Heart left ventricle (tissue), 16 donors: ENCODE measurements at regions not wholly inside any gene's neighbourhood (a gene's known extent, or its start where the extent isn't known, plus 50 kb on each side); places are given as distances from the start of the nearest gene placed in this dataset.

Experiments
- ATAC-seq, 4 donors: fragments of 200-7000 bp; cut with Tn5 transposase; one replicate each; pipeline ENCODE4 v1.9.1; 2020 to 2022; ENCODE audit warnings: moderate library complexity in 4 of 4, mild to moderate bottlenecking in 3 of 4, moderate number of reproducible peaks in 1 of 4
- DNase-seq, 5 donors: peaks; one replicate each; pipeline ENCODE4 v3.0.0-alpha.2; 2020
- H3K27ac ChIP-seq, 12 donors: fragments of 200-600 bp; sonication (generic) in 4 of 12; one replicate each; pipeline versions ENCODE4 v1.5.0 to v1.8.0; 2016 to 2022; ENCODE audit warnings: mild to moderate bottlenecking in 2 of 12
- H3K27me3 ChIP-seq, 9 donors: fragments of 200-600 bp; sonication (generic) in 2 of 9; one replicate each; pipeline versions ENCODE4 v1.5.1 to v1.8.0; 2016 to 2022; ENCODE audit warnings: mild to moderate bottlenecking in 3 of 9
- H3K36me3 ChIP-seq, 9 donors: fragments of 200-600 bp; sonication (generic) in 2 of 9; one replicate each; pipeline versions ENCODE4 v1.5.0 to v1.8.0; 2018 to 2022; ENCODE audit warnings: mild to moderate bottlenecking in 2 of 9
- H3K4me1 ChIP-seq, 12 donors: fragments of 200-600 bp; sonication (generic) in 4 of 12; one replicate each; pipeline versions ENCODE4 v1.5.0 to v1.8.0; 2016 to 2022; ENCODE audit warnings: mild to moderate bottlenecking in 3 of 12
- H3K4me3 ChIP-seq, 12 donors: fragments of 200-600 bp; sonication (generic) in 4 of 12; one replicate each; pipeline versions ENCODE4 v1.5.0 to v1.8.0; 2017 to 2022; ENCODE audit warnings: mild to moderate bottlenecking in 9 of 12, moderate library complexity in 4 of 12
- H3K9me3 ChIP-seq, 12 donors: fragments of 200-600 bp; sonication (generic) in 4 of 12; one replicate each; pipeline versions ENCODE4 v1.5.0 to v1.8.0; 2016 to 2022; ENCODE audit warnings: mild to moderate bottlenecking in 1 of 12
- CTCF ChIP-seq, 12 donors: fragments of 200-600 bp; sonication (generic) in 4 of 12; IDR thresholded peaks; one replicate each; pipeline versions ENCODE4 v1.5.0 to v1.8.0; 2018 to 2022; ENCODE audit warnings: antibody characterized with exemption in 12 of 12, mild to moderate bottlenecking in 5 of 12
- POLR2A ChIP-seq, 2 donors: fragments of 450-650 bp; IDR thresholded peaks; one replicate each; pipeline ENCODE4 v1.6.1; 2017; ENCODE audit warnings: antibody characterized with exemption in 2 of 2, mild to moderate bottlenecking in 2 of 2, moderate library complexity in 2 of 2
- WGBS, 4 donors: extraction: QIAGEN DNeasy Blood & Tissue Kit in 2 of 4; methylation state at CpG; one replicate each; pipeline versions ENCODE4 v1.1.5 to v1.1.7; 2013 to 2018; 5-methylcytosine and 5-hydroxymethylcytosine counted together
- intact Hi-C, 10 donors: fragments of 100-400 bp; cut with DNase I; formaldehyde crosslinking; loops; one replicate each; pipeline versions ENCODE4 v1.11.1 to v1.14.2; 2022
- donor health status: ischemic (EF 13 %, LVEDD 7.1; RV severe dilation, severe dysfunction).
- donor health status: healthy with polysubstance abuse.
- donor health status: DM: no; HTN: yes; CAD: no.
- donor health status: DM: no; HTN: no; CAD: no.
- donor health status: ischemic (EF 25% LVEDD 6.9; RV normal size, moderate dysfunction).
- donor health status: ischemic (EF 25% LVEDD 5.7; RV mildly dilated, moderate dysfunction).
- donor health status: healthy.
- donor health status: DM: yes; HTN: yes; CAD: no.
- donor health status: ischemic (EF 35%, LVEDD 5.7; RV mildly dilated, moderate dysfunction).
- donor health status: nonischemic (EF 11% LVEDD 7.7; RV severe dilation, severe dysfunction).
- donor health status: DM: yes; HTN: yes; CAD: no.
- donor health status: PGD.
- donor health status: ischemic (EF 29% LVEDD 5.4; RV normal size, mild dysfunction).
- donor health status: nonischemic (EF 23%, LVEDD 6.1; RV moderate dilation, normal function).

GRCh38 chr4:108327642-108328382 lies 159.1 kb upstream of the LEF1 start:
- H3K27ac ChIP-seq, result no peak overlapping the region
- DNase-seq (no peak), ATAC-seq (no peak)
- H3K27me3 ChIP-seq, result no peaks in the 10 kb centered on the region
- peaks cover 0 to 2% (median 0%) of the 10 kb centered on the region in 12 donors for H3K9me3 ChIP-seq
- no peaks in the 10 kb centered on the region for H3K4me1 ChIP-seq
- intact Hi-C loops, result loop anchor here in 1 of 10 donors (10.0 kb wide), 1 partner anchor 163 kb away; the partner anchor contains the start of gene LEF1
- TF ChIP-seq CTCF (IDR thresholded peaks at IDR 0.05) (no peak), POLR2A (IDR thresholded peaks at IDR 0.05) (no peak)
- no peaks in the 10 kb centered on the region for H3K36me3 ChIP-seq
- WGBS, 4 donors, result 83 to 90% (median 87%) methylated on average over 7 of the region's 7 CpGs
- H3K4me3 ChIP-seq, result no peak overlapping the region

- WGBS, 4 donors, result 90 to 95% (median 93%) methylated on average over 1 of the region's 1 CpG
- H3K27me3 ChIP-seq, result no peaks in the 10 kb centered on the region
- TF ChIP-seq CTCF (IDR thresholded peaks at IDR 0.05) (no peak), POLR2A (IDR thresholded peaks at IDR 0.05) (no peak)
- intact Hi-C loops, result loop anchor here in 1 of 10 donors (10.0 kb wide), 1 partner anchor 161 kb away; the partner anchor contains the start of gene LEF1
- no peak for DNase-seq
- ATAC-seq, result no peak
- no peaks in the 10 kb centered on the region for H3K4me1 ChIP-seq
- H3K4me3 ChIP-seq, result no peak overlapping the region
- peaks cover 0 to 12% (median 0%) of the 10 kb centered on the region in 12 donors for H3K9me3 ChIP-seq
- no peak overlapping the region for H3K27ac ChIP-seq
- H3K36me3 ChIP-seq, result no peaks in the 10 kb centered on the region
Measured at GRCh38 chr4:108325561-108325960, 156.8 kb upstream of the LEF1 start.

GRCh38 chr4:108324450-108324849 lies 155.7 kb upstream of the LEF1 start:
- Histone ChIP-seq H3K4me1 (no peaks in the 10 kb centered on the region), H3K9me3 (peaks cover 0 to 12% (median 0%) of the 10 kb centered on the region in 12 donors), H3K4me3 (no peak overlapping the region), H3K27me3 (no peaks in the 10 kb centered on the region), H3K27ac (no peak overlapping the region), H3K36me3 (no peaks in the 10 kb centered on the region)
- DNase-seq (no peak), ATAC-seq (no peak)
- intact Hi-C loops, result loop anchor here in 1 of 10 donors (10.0 kb wide), 1 partner anchor 160 kb away; the partner anchor contains the start of gene LEF1
- WGBS, 4 donors, result 49 to 59% (median 58%) methylated on average over 1 of the region's 1 CpG
- TF ChIP-seq CTCF (IDR thresholded peaks at IDR 0.05), result no peak
- TF ChIP-seq POLR2A (IDR thresholded peaks at IDR 0.05), result no peak

- Histone ChIP-seq H3K4me1 (no peaks in the 10 kb centered on the region), H3K4me3 (no peak overlapping the region), H3K27ac (no peak overlapping the region), H3K36me3 (no peaks in the 10 kb centered on the region), H3K9me3 (peaks cover 0 to 12% (median 0%) of the 10 kb centered on the region in 12 donors), H3K27me3 (no peaks in the 10 kb centered on the region)
- TF ChIP-seq CTCF (IDR thresholded peaks at IDR 0.05) (no peak), POLR2A (IDR thresholded peaks at IDR 0.05) (no peak)
- no peak for DNase-seq
- intact Hi-C loops, result loop anchor here in 1 of 10 donors (10.0 kb wide), 1 partner anchor 158 kb away; the partner anchor contains the start of gene LEF1
- whole genome bisulfite sequencing, 4 donors, result 88 to 92% (median 89%) methylated on average over 4 of the region's 4 CpGs
- ATAC-seq, result no peak
Measured at GRCh38 chr4:108322497-108322896, 153.8 kb upstream of the LEF1 start.
